Stomach smooth muscle (tissue), 2 donors: ENCODE measurements at regions not wholly inside any gene's neighbourhood (a gene's known extent, or its start where the extent isn't known, plus 50 kb on each side); places are given as distances from the start of the nearest gene placed in this dataset.

Experiments used
- H3K27ac ChIP-seq: one replicate; pipeline ENCODE4 v1.7.0; 2013; ENCODE audit warnings: mild to moderate bottlenecking, low read length, inconsistent platforms
- H3K27me3 ChIP-seq, 2 donors: one replicate each; pipeline ENCODE4 v1.7.0; 2013; ENCODE audit warnings: low read length in 2 of 2; ENCODE audit not compliant: insufficient read depth in 2 of 2, control insufficient read depth in 1 of 2
- H3K36me3 ChIP-seq, 2 donors: one replicate each; pipeline ENCODE4 v1.7.0; 2013; ENCODE audit warnings: low read length in 2 of 2; ENCODE audit not compliant: control insufficient read depth in 2 of 2, insufficient read depth in 2 of 2
- H3K4me1 ChIP-seq: one replicate; pipeline ENCODE4 v1.7.0; 2013; ENCODE audit warnings: low read length; ENCODE audit not compliant: control insufficient read depth, insufficient read depth
- H3K4me3 ChIP-seq, 2 donors: one replicate each; pipeline ENCODE4 v1.7.0; 2013; ENCODE audit warnings: low read length in 2 of 2
- H3K9ac ChIP-seq, 2 donors: one replicate each; pipeline ENCODE4 v1.7.0; 2013; ENCODE audit warnings: low read length in 2 of 2, mild to moderate bottlenecking in 1 of 2
- H3K9me3 ChIP-seq, 2 donors: one replicate each; pipeline ENCODE4 v1.7.0; 2013; ENCODE audit warnings: low read length in 2 of 2; ENCODE audit not compliant: control insufficient read depth in 2 of 2
- donor health status: healthy.
- donor health status: Pancreatic carcinoma.

- H3K4me1 ChIP-seq: no peaks in the 10 kb centered on the region
- H3K27me3 ChIP-seq: no peaks in the 10 kb centered on the region
- H3K9ac ChIP-seq: no peak overlapping the region
- no peaks in the 10 kb centered on the region for H3K36me3 ChIP-seq
- no peaks in the 10 kb centered on the region for H3K9me3 ChIP-seq
- H3K4me3 ChIP-seq: no peak overlapping the region
- no peak overlapping the region for H3K27ac ChIP-seq
Measured at GRCh38 chr18:21184396-21184996, 57.5 kb upstream of the GREB1L start.

- Histone ChIP-seq H3K9me3 (no peaks in the 10 kb centered on the region), H3K4me3 (no peak overlapping the region), H3K4me1 (no peaks in the 10 kb centered on the region), H3K27me3 (no peaks in the 10 kb centered on the region), H3K27ac (no peak overlapping the region), H3K9ac (no peak overlapping the region), H3K36me3 (no peaks in the 10 kb centered on the region)
Measured at GRCh38 chr18:21187886-21188285, 54.1 kb upstream of the GREB1L start.

- H3K4me3 ChIP-seq: no peak overlapping the region
- H3K27ac ChIP-seq: no peak overlapping the region
- H3K4me1 ChIP-seq: peaks cover 2% of the 10 kb centered on the region
- H3K9me3 ChIP-seq: no peaks in the 10 kb centered on the region
- H3K9ac ChIP-seq: no peak overlapping the region
- H3K27me3 ChIP-seq: peaks cover 0 to 3% of the 10 kb centered on the region in 2 donors
- no peaks in the 10 kb centered on the region for H3K36me3 ChIP-seq
Measured at GRCh38 chr18:21191596-21192307, 50.3 kb upstream of the GREB1L start.
